Smooth muscle cell (in vitro differentiated cells): ENCODE measurements at regions not wholly inside any gene's neighbourhood (a gene's known extent, or its start where the extent isn't known, plus 50 kb on each side); places are given as distances from the start of the nearest gene placed in this dataset.
"Not testable (repeated sequence)": the region's sequence is repeated elsewhere in the genome, so short reads cannot be mapped to it uniquely, and the experiment has no call there.

Experiments used
- DNase-seq: peaks from one replicate; lab custom pipeline; 2025; ENCODE audit not compliant: unreplicated experiment; lab: John Stamatoyannopoulos, UW
- H2AFZ ChIP-seq: fragments of 200-600 bp; sonication (generic); 2 replicates; pipeline ENCODE4 v1.6.0; 2016; ENCODE audit warnings: antibody characterized with exemption, low read depth, mild to moderate bottlenecking
- H3F3A ChIP-seq: fragments of 200-600 bp; sonication (generic); 2 replicates; pipeline ENCODE4 v1.6.0; 2017; ENCODE audit warnings: antibody characterized with exemption, low read depth
- H3K27ac ChIP-seq: fragments of 200-600 bp; sonication (generic); 2 replicates; pipeline ENCODE4 v1.5.1; 2016; ENCODE audit warnings: low read depth, mild to moderate bottlenecking
- H3K27me3 ChIP-seq: fragments of 200-600 bp; sonication (generic); 2 replicates; pipeline ENCODE4 v1.6.1; 2016; ENCODE audit warnings: low read depth, mild to moderate bottlenecking
- H3K36me3 ChIP-seq: fragments of 200-600 bp; sonication (generic); 2 replicates; pipeline ENCODE4 v1.5.1; 2016; ENCODE audit warnings: low read depth
- H3K4me1 ChIP-seq: fragments of 200-600 bp; sonication (generic); 2 replicates; pipeline ENCODE4 v1.5.1; 2016; ENCODE audit warnings: low read depth
- H3K4me2 ChIP-seq: fragments of 200-600 bp; sonication (generic); 2 replicates; pipeline ENCODE4 v1.6.0; 2016; ENCODE audit warnings: mild to moderate bottlenecking
- H3K4me3 ChIP-seq: fragments of 200-600 bp; sonication (generic); 2 replicates; pipeline ENCODE4 v1.5.1; 2016; ENCODE audit warnings: mild to moderate bottlenecking
- H3K79me2 ChIP-seq: fragments of 200-600 bp; sonication (generic); 2 replicates; pipeline ENCODE4 v1.6.0; 2016; ENCODE audit warnings: low read depth, mild to moderate bottlenecking
- H3K9ac ChIP-seq: fragments of 200-600 bp; sonication (generic); 2 replicates; pipeline ENCODE4 v1.6.0; 2016; ENCODE audit warnings: low read depth
- H3K9me3 ChIP-seq: fragments of 200-600 bp; sonication (generic); replicated peaks from 2 replicates; pipeline ENCODE4 v1.5.1; 2016; ENCODE audit warnings: low read depth
- H4K20me1 ChIP-seq: fragments of 200-600 bp; sonication (generic); 2 replicates; pipeline ENCODE4 v1.6.0; 2016; ENCODE audit warnings: low read depth
- WGBS: methylation state at CpG from one replicate; pipeline ENCODE4 v1.1.7; 2016; ENCODE audit warnings: low lambda C conversion rate; 5-methylcytosine and 5-hydroxymethylcytosine counted together
- TF ChIP-seq, protein P1 (sequence below): fragments of 200-600 bp; sonication (generic); IDR thresholded peaks from 2 replicates; pipeline ENCODE4 v1.5.1; 2017; ENCODE audit warnings: borderline replicate concordance, mild to moderate bottlenecking, antibody characterized with exemption; ENCODE audit not compliant: insufficient read depth, poor library complexity, severe bottlenecking

DNA sequence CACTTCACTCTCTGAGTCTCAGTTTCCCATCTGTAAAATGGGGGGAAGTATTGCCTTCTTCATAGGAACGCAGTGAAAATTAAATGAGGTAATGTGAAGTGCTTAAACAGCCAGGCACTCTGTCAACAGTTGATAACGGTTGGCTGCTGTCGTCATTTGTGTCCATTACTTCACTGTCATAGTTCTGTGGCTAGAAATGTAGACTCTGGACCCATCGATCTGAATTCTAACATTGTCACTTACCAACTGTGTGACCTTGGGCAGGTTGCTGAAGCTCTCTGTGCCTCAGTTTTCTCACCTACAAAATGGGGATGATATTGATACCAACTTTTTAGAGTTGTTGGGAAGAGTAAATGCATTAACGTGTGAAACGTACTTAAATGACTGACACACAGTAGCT lies 152.6 kb downstream of the PTPRU start:
- no peaks in the 10 kb centered on the region for H4K20me1 ChIP-seq
- H3K4me1 ChIP-seq: no peaks in the 10 kb centered on the region
- TF ChIP-seq, protein P1, sequence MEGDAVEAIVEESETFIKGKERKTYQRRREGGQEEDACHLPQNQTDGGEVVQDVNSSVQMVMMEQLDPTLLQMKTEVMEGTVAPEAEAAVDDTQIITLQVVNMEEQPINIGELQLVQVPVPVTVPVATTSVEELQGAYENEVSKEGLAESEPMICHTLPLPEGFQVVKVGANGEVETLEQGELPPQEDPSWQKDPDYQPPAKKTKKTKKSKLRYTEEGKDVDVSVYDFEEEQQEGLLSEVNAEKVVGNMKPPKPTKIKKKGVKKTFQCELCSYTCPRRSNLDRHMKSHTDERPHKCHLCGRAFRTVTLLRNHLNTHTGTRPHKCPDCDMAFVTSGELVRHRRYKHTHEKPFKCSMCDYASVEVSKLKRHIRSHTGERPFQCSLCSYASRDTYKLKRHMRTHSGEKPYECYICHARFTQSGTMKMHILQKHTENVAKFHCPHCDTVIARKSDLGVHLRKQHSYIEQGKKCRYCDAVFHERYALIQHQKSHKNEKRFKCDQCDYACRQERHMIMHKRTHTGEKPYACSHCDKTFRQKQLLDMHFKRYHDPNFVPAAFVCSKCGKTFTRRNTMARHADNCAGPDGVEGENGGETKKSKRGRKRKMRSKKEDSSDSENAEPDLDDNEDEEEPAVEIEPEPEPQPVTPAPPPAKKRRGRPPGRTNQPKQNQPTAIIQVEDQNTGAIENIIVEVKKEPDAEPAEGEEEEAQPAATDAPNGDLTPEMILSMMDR: no peak
- H3K79me2 ChIP-seq: no peaks in the 10 kb centered on the region
- no peaks in the 10 kb centered on the region for H3K36me3 ChIP-seq
- WGBS: 86% methylated on average over 6 of the region's 6 CpGs
- DNase-seq: no peak
- H2AFZ ChIP-seq: no peak overlapping the region
- H3K4me2 ChIP-seq: no peak overlapping the region
- H3F3A ChIP-seq: no peaks in the 10 kb centered on the region
- no peaks in the 10 kb centered on the region for H3K9me3 ChIP-seq
- no peak overlapping the region for H3K9ac ChIP-seq
- H3K4me3 ChIP-seq: no peak overlapping the region
- H3K27ac ChIP-seq: no peak overlapping the region
- H3K27me3 ChIP-seq: peaks cover 6% of the 10 kb centered on the region

DNA sequence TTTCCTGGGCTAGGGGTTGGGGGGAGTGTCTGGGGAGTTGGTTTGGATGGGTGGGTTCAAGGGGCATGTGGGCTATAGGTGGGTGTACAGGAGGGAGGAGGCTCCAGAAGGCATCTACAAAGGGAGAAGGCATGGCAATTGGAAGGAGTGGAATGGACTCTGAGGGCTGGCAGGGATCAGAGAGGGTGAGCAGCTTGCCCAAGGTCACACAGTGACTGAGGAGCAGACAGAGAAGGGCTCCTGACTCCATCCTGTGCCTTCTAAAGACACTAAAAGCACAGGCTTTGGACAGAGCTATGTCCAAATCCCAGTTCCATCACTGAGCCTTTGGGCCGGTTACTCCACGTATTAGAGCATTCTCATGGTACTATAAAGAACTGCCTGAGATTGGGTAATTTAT lies 151.8 kb downstream of the PTPRU start:
- Histone ChIP-seq H3K4me3 (no peak overlapping the region), H2AFZ (no peak overlapping the region), H3K36me3 (no peaks in the 10 kb centered on the region), H3K27ac (no peak overlapping the region), H3K79me2 (no peaks in the 10 kb centered on the region), H3K27me3 (peaks cover 6% of the 10 kb centered on the region), H3K9ac (no peak overlapping the region), H3K9me3 (no peaks in the 10 kb centered on the region), H4K20me1 (no peaks in the 10 kb centered on the region), H3K4me2 (no peak overlapping the region), H3K4me1 (no peaks in the 10 kb centered on the region), H3F3A (no peaks in the 10 kb centered on the region)
- TF ChIP-seq, protein P1: no peak
- DNase-seq: no peak
- WGBS: 89% methylated on average over 2 of the region's 2 CpGs

DNA sequence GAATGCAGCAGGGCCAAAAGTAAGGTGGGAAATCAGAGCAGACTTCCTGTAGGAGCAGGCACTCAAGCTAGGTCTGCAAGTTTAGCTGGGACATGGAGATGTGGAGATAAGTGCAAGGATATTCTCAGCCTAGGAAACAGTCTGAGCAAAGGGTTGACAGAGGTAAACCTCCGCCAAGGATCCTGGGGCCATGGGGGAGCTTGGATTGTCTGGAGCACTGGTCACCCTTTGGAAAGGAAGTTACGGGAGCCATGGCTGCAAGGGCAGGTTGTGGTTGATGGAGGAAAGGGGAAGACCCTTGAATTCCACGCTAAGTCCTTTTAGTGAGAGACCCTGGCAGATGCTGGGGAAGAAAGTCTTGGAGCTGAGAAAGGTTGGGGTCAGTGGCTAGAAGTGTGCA lies 150.9 kb downstream of the PTPRU start:
- 89% methylated on average over 3 of the region's 3 CpGs for WGBS

DNA sequence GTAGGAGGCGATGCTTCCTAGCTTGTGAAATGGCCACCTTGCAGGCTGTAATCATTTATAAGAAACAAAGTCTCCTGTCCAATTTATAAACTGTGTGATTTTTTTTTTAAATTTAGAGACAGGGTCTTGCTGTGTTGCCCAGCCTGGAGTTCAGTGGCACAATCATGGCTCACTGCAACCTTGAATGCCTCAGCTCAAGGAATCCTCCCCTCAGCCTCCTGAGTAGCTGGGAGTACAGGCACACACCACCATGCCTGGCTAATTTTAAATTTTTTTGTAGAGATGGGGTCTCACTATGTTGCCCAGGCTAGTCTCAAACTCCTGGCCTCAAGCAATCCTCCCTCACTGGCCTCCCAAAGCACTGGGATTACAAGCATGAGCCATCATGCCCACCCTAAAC lies 150.1 kb downstream of the PTPRU start:
- not testable (repeated sequence) for H3K27me3 ChIP-seq, H3K79me2 ChIP-seq, H3K9ac ChIP-seq, H3K4me1 ChIP-seq, H3K27ac ChIP-seq, H3K4me2 ChIP-seq, H3K9me3 ChIP-seq, H2AFZ ChIP-seq, H3K4me3 ChIP-seq, H3F3A ChIP-seq, DNase-seq, H4K20me1 ChIP-seq, H3K36me3 ChIP-seq
- WGBS: 100% methylated on average over 1 of the region's 1 CpG

More for the DNA sequence above, 150.9 kb downstream of the PTPRU start:
- no peak overlapping the region for H3K4me2 ChIP-seq
- no peaks in the 10 kb centered on the region for H3K4me1 ChIP-seq
- no peak overlapping the region for H2AFZ ChIP-seq
- peaks cover 6% of the 10 kb centered on the region for H3K27me3 ChIP-seq
- TF ChIP-seq, protein P1: no peak
- no peaks in the 10 kb centered on the region for H4K20me1 ChIP-seq
- DNase-seq: no peak
- H3K79me2 ChIP-seq: no peaks in the 10 kb centered on the region
- no peak overlapping the region for H3K4me3 ChIP-seq
- no peaks in the 10 kb centered on the region for H3F3A ChIP-seq
- H3K9ac ChIP-seq: no peak overlapping the region
- no peak overlapping the region for H3K27ac ChIP-seq
- H3K36me3 ChIP-seq: no peaks in the 10 kb centered on the region
- no peaks in the 10 kb centered on the region for H3K9me3 ChIP-seq
